HCT116 (cell line): ENCODE measurements at regions not wholly inside any gene's neighbourhood (a gene's known extent, or its start where the extent isn't known, plus 50 kb on each side); places are given as distances from the start of the nearest gene placed in this dataset.

Source experiments
- ATAC-seq: fragments of 200-7000 bp; cut with Tn5 transposase; 2 replicates; pipeline ENCODE4 v1.9.1; 2020; ENCODE audit warnings: mild to moderate bottlenecking, moderate library complexity
- BruUV-seq: library from RNA; stranded (reverse); fragments of 400-500 nt; replicated peaks from 2 replicates; lab custom pipeline; 2021; lab: Mats Ljungman, UMichigan
- CTCF ChIA-PET: fragments of 300-600 bp; sonication (Branson Sonifier 250); formaldehyde crosslinking; loops from one replicate; lab custom pipeline; 2021; ENCODE audit warnings: antibody characterized with exemption; lab: Charles Lee
- POLR2A ChIA-PET: fragments of 300-600, 350-600 bp; sonication (Branson Sonifier 250); formaldehyde crosslinking; loops from one replicate; lab custom pipeline; 2021; ENCODE audit warnings: antibody characterized with exemption; lab: Charles Lee
- RAD21 ChIA-PET, 2 experiments: fragments of 300-600 bp; sonication (Branson Sonifier 250); formaldehyde crosslinking; loops; one replicate each; lab custom pipeline; 2023; ENCODE audit warnings: low total read pairs in 2 of 2; ENCODE audit not compliant: uncharacterized antibody in 2 of 2, unreplicated experiment in 2 of 2, low non-redundant PET in 1 of 2; lab: Charles Lee
- DNase-seq: peaks from one replicate; pipeline ENCODE4 v3.0.0-alpha.2; 2010; ENCODE audit warnings: low read depth, low spot score
- H2AFZ ChIP-seq: fragments of 200-600 bp; shearing (Covaris generic), sonication (generic); 2 replicates; pipeline ENCODE4 v1.6.1; 2017; ENCODE audit warnings: low read depth, mixed run types, mixed read lengths, antibody characterized with exemption, low read length; ENCODE audit not compliant: poor library complexity, severe bottlenecking
- H3K27ac ChIP-seq: 2 replicates; pipeline ENCODE4 v1.5.1; 2012; ENCODE audit warnings: low read depth, low read length
- H3K27me3 ChIP-seq: fragments of 200-600 bp; sonication (generic); 2 replicates; pipeline ENCODE4 v1.6.1; 2016; ENCODE audit warnings: mixed run types, low read length, mixed read lengths; ENCODE audit not compliant: insufficient read depth
- H3K36me3 ChIP-seq, 2 experiments: fragments of 200-500 bp in 1 of 2; fragments of 200-600 bp in 1 of 2; sonication (Bioruptor generic) in 1 of 2; sonication (generic) in 1 of 2; 2 replicates each; pipeline versions ENCODE4 v1.5.1 to v1.6.1; 2014 to 2016; ENCODE audit warnings: low read length in 2 of 2, inconsistent platforms in 1 of 2, mixed read lengths in 1 of 2, mixed run types in 1 of 2; ENCODE audit not compliant: insufficient read depth in 2 of 2, control insufficient read depth in 1 of 2
- H3K4me1 ChIP-seq, 2 experiments: fragments of 200-600 bp in 1 of 2; sonication (generic) in 1 of 2; 2 replicates each; pipeline versions ENCODE4 v1.5.1 to v1.6.1; 2012 to 2017; ENCODE audit warnings: low read length in 2 of 2, inconsistent platforms in 1 of 2, mild to moderate bottlenecking in 1 of 2, mixed read lengths in 1 of 2, mixed run types in 1 of 2, moderate library complexity in 1 of 2; ENCODE audit not compliant: insufficient read depth in 2 of 2, control insufficient read depth in 1 of 2
- H3K4me2 ChIP-seq: fragments of 200-600 bp; sonication (generic); 2 replicates; pipeline ENCODE4 v1.6.1; 2017; ENCODE audit warnings: mixed run types, low read length, mixed read lengths
- H3K4me3 ChIP-seq, 2 experiments: fragments of 200-600 bp in 1 of 2; sonication (generic) in 1 of 2; replicated peaks in 1 of 2; 2 replicates each; pipeline ENCODE4 v1.5.1; 2011 to 2016; ENCODE audit warnings: low read length in 2 of 2, control low read depth in 1 of 2, low read depth in 1 of 2, mild to moderate bottlenecking in 1 of 2, mixed read lengths in 1 of 2, mixed run types in 1 of 2
- H3K79me2 ChIP-seq: fragments of 200-600 bp; sonication (generic); 2 replicates; pipeline ENCODE4 v1.6.1; 2017; ENCODE audit warnings: mild to moderate bottlenecking, mixed run types, low read length, moderate library complexity, mixed read lengths; ENCODE audit not compliant: insufficient read depth
- H3K9ac ChIP-seq: fragments of 200-600 bp; sonication (generic); 2 replicates; pipeline ENCODE4 v1.6.1; 2016; ENCODE audit warnings: low read length, mixed read lengths
- H3K9me2 ChIP-seq: fragments of 200-600 bp; sonication (generic), shearing (Covaris generic); 2 replicates; pipeline ENCODE4 v1.6.1; 2017; ENCODE audit warnings: mixed run types, mild to moderate bottlenecking, moderate library complexity; ENCODE audit not compliant: insufficient read depth
- H3K9me3 ChIP-seq, 2 experiments: fragments of 200-500 bp in 1 of 2; fragments of 200-600 bp in 1 of 2; sonication (Bioruptor generic) in 1 of 2; sonication (generic) in 1 of 2; 2 replicates each; pipeline ENCODE4 v1.6.1; 2014 to 2017; ENCODE audit warnings: low read length in 2 of 2, mixed read lengths in 2 of 2, inconsistent platforms in 1 of 2, low read depth in 1 of 2, mild to moderate bottlenecking in 1 of 2, mixed run types in 1 of 2, moderate library complexity in 1 of 2; ENCODE audit not compliant: control insufficient read depth in 1 of 2, insufficient read depth in 1 of 2
- H4K20me1 ChIP-seq: fragments of 200-600 bp; sonication (generic), shearing (Covaris generic); 2 replicates; pipeline ENCODE4 v1.6.1; 2017; ENCODE audit warnings: mixed run types, mild to moderate bottlenecking, moderate library complexity; ENCODE audit not compliant: insufficient read depth
- ATF3 ChIP-seq: IDR thresholded peaks from 2 replicates; pipeline ENCODE4 v1.6.1; 2012
- CBX3 ChIP-seq: IDR thresholded peaks from 2 replicates; pipeline ENCODE4 v1.6.1; 2012; ENCODE audit warnings: low read depth
- CEBPB ChIP-seq: IDR thresholded peaks from 2 replicates; pipeline ENCODE4 v1.6.1; 2012; ENCODE audit warnings: low read depth
- EZH2 ChIP-seq: fragments of 200-600 bp; sonication (generic); IDR thresholded peaks from 2 replicates; pipeline ENCODE4 v1.6.1; 2017; ENCODE audit warnings: antibody characterized with exemption, mixed run types
- EZH2phosphoT487 ChIP-seq: fragments of 200-600 bp; IDR thresholded peaks from 2 replicates; pipeline ENCODE4 v1.6.1; 2018; ENCODE audit warnings: antibody characterized with exemption, borderline replicate concordance
- JUND ChIP-seq: IDR thresholded peaks from 2 replicates; pipeline ENCODE4 v1.6.1; 2012
- MAX ChIP-seq: IDR thresholded peaks from 2 replicates; pipeline ENCODE4 v1.6.1; 2012
- RAD21 ChIP-seq: IDR thresholded peaks from 2 replicates; pipeline ENCODE4 v1.6.1; 2012; ENCODE audit warnings: low read depth, mild to moderate bottlenecking
- REST ChIP-seq: IDR thresholded peaks from 2 replicates; pipeline ENCODE4 v1.6.1; 2012; ENCODE audit warnings: low read depth
- SP1 ChIP-seq: IDR thresholded peaks from 2 replicates; pipeline ENCODE4 v1.6.1; 2012; ENCODE audit warnings: low read depth
- SRF ChIP-seq: IDR thresholded peaks from 2 replicates; pipeline ENCODE4 v1.6.1; 2012; ENCODE audit warnings: low read depth
- ZBTB33 ChIP-seq: IDR thresholded peaks from 2 replicates; pipeline ENCODE4 v1.6.1; 2011; ENCODE audit warnings: mild to moderate bottlenecking, low read length, moderate library complexity; ENCODE audit not compliant: insufficient replicate concordance; ENCODE audit errors: extremely low read depth
- intact Hi-C: fragments of 100-400 bp; cut with micrococcal nuclease; formaldehyde crosslinking; loops from 2 replicates; pipeline ENCODE4 v1.10.0; 2022

GRCh38 chr7:67990003-67990402 lies 993.4 kb downstream of the TYW1 start:
- Histone ChIP-seq H4K20me1 (no peaks in the 10 kb centered on the region), H3K79me2 (no peaks in the 10 kb centered on the region), H3K36me3 (no peaks in the 10 kb centered on the region), H3K9me3 (peaks cover 4 to 5% of the 10 kb centered on the region in 2 experiments; a peak in 2 of 4 replicates), H3K9ac (no peak overlapping the region), H3K4me1 (no peaks in the 10 kb centered on the region), H3K9me2 (no peaks in the 10 kb centered on the region), H3K4me2 (no peak overlapping the region), H2AFZ (no peak overlapping the region), H3K27me3 (no peaks in the 10 kb centered on the region), H3K27ac (no peak overlapping the region)
- no TSS peak for BruUV-seq
- intact Hi-C loops = no loop called here
- no peak for ATAC-seq
- ChIA-PET POLR2A (no interaction called here), CTCF (no interaction called here), RAD21 (no interaction called here)
- no peak for DNase-seq
- TF ChIP-seq CEBPB = no peak
- TF ChIP-seq EZH2phosphoT487 = no peak
- TF ChIP-seq, all 23 proteins: peak for 0
- no peak overlapping the region for H3K4me3 ChIP-seq

GRCh38 chr7:67990716-67991115 lies 994.1 kb downstream of the TYW1 start:
- BruUV-seq = no TSS peak
- peaks cover 3 to 4% of the 10 kb centered on the region in 2 experiments; a peak in 2 of 4 replicates for H3K9me3 ChIP-seq
- DNase-seq (no peak), ATAC-seq (no peak)
- H3K36me3 ChIP-seq = no peaks in the 10 kb centered on the region
- intact Hi-C loops = no loop called here
- ChIA-PET RAD21 (no interaction called here), CTCF (no interaction called here), POLR2A (no interaction called here)
- no peaks in the 10 kb centered on the region for H3K79me2 ChIP-seq
- no peaks in the 10 kb centered on the region for H3K9me2 ChIP-seq
- H3K4me2 ChIP-seq = no peak overlapping the region
- H4K20me1 ChIP-seq = no peaks in the 10 kb centered on the region
- TF ChIP-seq REST (no peak), JUND (no peak), CBX3 (no peak), SRF (no peak), CEBPB (no peak), MAX (no peak), EZH2phosphoT487 (no peak), ATF3 (no peak), RAD21 (no peak), ZBTB33 (no peak), EZH2 (no peak), SP1 (no peak)
- H2AFZ ChIP-seq = no peak overlapping the region
- H3K27me3 ChIP-seq = no peaks in the 10 kb centered on the region
- no peak overlapping the region for H3K9ac ChIP-seq
- H3K27ac ChIP-seq = no peak overlapping the region
- H3K4me1 ChIP-seq = no peaks in the 10 kb centered on the region
- no peak overlapping the region for H3K4me3 ChIP-seq
